ENCODE measurements at regions not wholly inside any gene's neighbourhood (a gene's known extent, or its start where the extent isn't known, plus 50 kb on each side); places are given as distances from the start of the nearest gene placed in this dataset.

GRCh38 chr6:121963826-121964225 lies 435.6 kb upstream of the HSF2 start (continued):
- no peak for TF ChIP-seq FOSB (CRISPR knock-in tag; IDR thresholded peaks at IDR 0.05)
- no peak for TF ChIP-seq MAFK (IDR thresholded peaks at IDR 0.05; ENCODE audit: partially characterized antibody)
- no peak for TF ChIP-seq CEBPB (IDR thresholded peaks at IDR 0.05)
- TF ChIP-seq CHD2 (IDR thresholded peaks at IDR 0.05; ENCODE audit: low read length, partially characterized antibody): no peak
- TF ChIP-seq FOSL2 (IDR thresholded peaks at IDR 0.05): no peak
- no peak for TF ChIP-seq FOSL2 (CRISPR knock-in tag; IDR thresholded peaks at IDR 0.05)
- TF ChIP-seq HEYL (CRISPR knock-in tag; IDR thresholded peaks at IDR 0.05): no peak
- no peak for TF ChIP-seq PHF8 (IDR thresholded peaks at IDR 0.05; ENCODE audit: borderline replicate concordance, low read depth)

- no peaks in the 10 kb centered on the region for H3K9me3 ChIP-seq
- H3K4me2 ChIP-seq: no peak overlapping the region
- H3K4me1 ChIP-seq: no peaks in the 10 kb centered on the region
- ATAC-seq (no peak), FAIRE-seq (no peak), DNase-seq (ENCODE audit: low read depth in 1 of 2, low spot score in 1 of 2) (no peak)
- no peak overlapping the region for H3K4me3 ChIP-seq
- TF ChIP-seq USF2 (IDR thresholded peaks at IDR 0.05) (no peak), MAFK (IDR thresholded peaks at IDR 0.05; ENCODE audit: partially characterized antibody) (no peak), KDM5A (IDR thresholded peaks at IDR 0.05) (no peak), HEYL (CRISPR knock-in tag; IDR thresholded peaks at IDR 0.05) (no peak), REST (IDR thresholded peaks at IDR 0.05) (no peak)
- H3K27ac ChIP-seq: no peak overlapping the region
- POLR2A ChIA-PET: no interaction called here
- WGBS (ENCODE audit: missing lambda C conversion rate): 67% methylated on average over 3 of the region's 4 CpGs
- CTCF ChIA-PET: no interaction called here
Measured at GRCh38 chr6:121965739-121966138, 433.7 kb upstream of the HSF2 start.

GRCh38 chr6:121967631-121968030 lies 431.8 kb upstream of the HSF2 start:
- no peaks in the 10 kb centered on the region for H3K9me3 ChIP-seq
- TF ChIP-seq RNF2 (IDR thresholded peaks at IDR 0.05; ENCODE audit: borderline replicate concordance, low read depth) (no peak), BCL3 (IDR thresholded peaks at IDR 0.05) (no peak), RCOR1 (IDR thresholded peaks at IDR 0.05; ENCODE audit: low read depth, low read length) (no peak)
- no peak for ATAC-seq
- no peak overlapping the region for H3K4me2 ChIP-seq
- FAIRE-seq: no peak
- H3K4me3 ChIP-seq: no peak overlapping the region
- DNase-seq (ENCODE audit: low read depth in 1 of 2, low spot score in 1 of 2): no peak
- 80% methylated on average over 2 of the region's 2 CpGs for WGBS (ENCODE audit: missing lambda C conversion rate)
- no peak overlapping the region for H3K27ac ChIP-seq
- POLR2A ChIA-PET: no interaction called here
- CTCF ChIA-PET: interaction anchor here (0.5 kb wide), 1 partner anchor 11 kb away, joined by 4 read pairs; no protein-coding TSS in a partner anchor
- H3K4me1 ChIP-seq: no peaks in the 10 kb centered on the region

GRCh38 chr6:121971931-121972335 lies 427.5 kb upstream of the HSF2 start:
- ATAC-seq (no peak), DNase-seq (ENCODE audit: low read depth in 1 of 2, low spot score in 1 of 2) (no peak), FAIRE-seq (no peak)
- no peak overlapping the region for H3K27ac ChIP-seq
- H3K4me2 ChIP-seq: no peak overlapping the region
- no peak for TF ChIP-seq MYC (IDR thresholded peaks at IDR 0.05; ENCODE audit: borderline replicate concordance, low read length)
- no peak for TF ChIP-seq ZC3H11A (IDR thresholded peaks at IDR 0.05)
- no peak for TF ChIP-seq REST (IDR thresholded peaks at IDR 0.05)
- TF ChIP-seq HOXB5 (CRISPR knock-in tag; IDR thresholded peaks at IDR 0.05): no peak
- no peak for TF ChIP-seq TP53 (CRISPR knock-in tag; IDR thresholded peaks at IDR 0.05)
- TF ChIP-seq POLR2A (IDR thresholded peaks at IDR 0.05; ENCODE audit: low read length): no peak
- TF ChIP-seq POLR2AphosphoS2 (conservative IDR thresholded peaks at IDR 0.05; ENCODE audit: low read length): no peak
- TF ChIP-seq FOXS1 (CRISPR knock-in tag; IDR thresholded peaks at IDR 0.05): no peak
- ChIA-PET CTCF (no interaction called here), POLR2A (no interaction called here)
- H3K4me3 ChIP-seq: no peak overlapping the region
- H3K9me3 ChIP-seq: no peaks in the 10 kb centered on the region
- H3K4me1 ChIP-seq: no peaks in the 10 kb centered on the region

Data from A549 (cell line).